GM18867 (cell line): ENCODE measurements at regions not wholly inside any gene's neighbourhood (a gene's known extent, or its start where the extent isn't known, plus 50 kb on each side); places are given as distances from the start of the nearest gene placed in this dataset.
"Not testable (repeated sequence)": the region's sequence is repeated elsewhere in the genome, so short reads cannot be mapped to it uniquely, and the experiment has no call there.

Source experiments
- ATAC-seq: cut with Tn5 transposase; IDR thresholded peaks from one replicate; pipeline ENCODE4 v1.9.1; 2021; ENCODE audit warnings: mild to moderate bottlenecking, moderate library complexity; ENCODE audit not compliant: unreplicated experiment

DNA sequence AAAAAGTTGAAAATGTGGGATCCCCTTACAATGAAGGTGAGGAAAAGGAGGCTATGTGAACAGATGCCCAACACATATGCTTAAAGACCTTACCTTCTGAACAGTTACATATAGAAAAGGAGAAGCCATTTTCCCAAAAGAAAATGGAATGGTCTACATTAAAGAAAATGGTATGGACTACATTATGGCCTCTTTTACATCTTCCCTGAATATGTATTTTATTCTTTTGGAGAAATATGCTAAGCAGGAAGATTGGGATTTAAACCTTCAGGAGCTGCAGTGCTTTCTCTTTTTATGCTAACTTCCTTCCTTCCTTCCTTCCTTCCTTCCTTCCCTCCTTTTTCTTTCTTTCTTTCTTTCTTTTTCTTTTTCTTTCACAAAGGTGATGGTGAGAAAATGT, 155.4 kb downstream of the SEC23IP start:
- ATAC-seq: no peak

DNA sequence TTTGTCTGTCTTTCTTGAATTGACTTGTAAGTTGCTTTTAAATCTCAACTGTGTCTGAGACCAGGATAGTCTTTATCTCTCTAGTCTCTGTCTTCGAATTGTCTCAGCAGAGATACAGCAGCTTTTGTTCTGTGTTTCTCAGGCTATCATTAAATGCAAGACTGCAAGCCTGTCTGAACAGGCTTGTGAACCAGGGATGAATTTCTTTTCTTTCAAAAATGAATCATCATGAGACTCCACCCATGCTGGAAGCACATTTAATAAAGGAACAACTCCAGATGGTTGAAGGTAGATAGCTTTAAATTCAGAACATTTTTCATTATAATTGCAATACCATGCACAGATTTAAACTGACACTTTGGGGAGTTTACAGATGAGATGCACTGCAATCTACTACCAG, 155.9 kb downstream of the SEC23IP start:
- ATAC-seq: no peak

DNA sequence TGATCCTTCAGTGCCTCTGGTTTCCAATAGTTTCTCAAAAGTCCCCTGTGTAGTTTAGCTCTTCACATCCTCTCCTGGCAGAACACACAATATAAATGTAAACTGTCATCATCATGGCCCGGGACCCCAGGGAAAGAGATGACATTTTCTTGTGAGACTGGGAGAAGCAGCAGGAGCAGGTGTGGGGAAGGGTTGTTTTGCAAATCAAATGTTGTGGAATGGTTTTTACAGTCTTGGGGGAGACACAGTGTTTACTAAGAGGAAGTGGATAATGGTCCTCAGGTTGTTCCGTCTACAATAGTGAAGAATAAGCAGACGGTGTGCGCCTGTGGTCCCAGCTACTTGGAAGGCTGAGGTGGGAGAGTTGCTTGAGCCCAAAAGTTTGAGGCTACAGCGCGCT, 159.1 kb downstream of the SEC23IP start:
- ATAC-seq: no peak

DNA sequence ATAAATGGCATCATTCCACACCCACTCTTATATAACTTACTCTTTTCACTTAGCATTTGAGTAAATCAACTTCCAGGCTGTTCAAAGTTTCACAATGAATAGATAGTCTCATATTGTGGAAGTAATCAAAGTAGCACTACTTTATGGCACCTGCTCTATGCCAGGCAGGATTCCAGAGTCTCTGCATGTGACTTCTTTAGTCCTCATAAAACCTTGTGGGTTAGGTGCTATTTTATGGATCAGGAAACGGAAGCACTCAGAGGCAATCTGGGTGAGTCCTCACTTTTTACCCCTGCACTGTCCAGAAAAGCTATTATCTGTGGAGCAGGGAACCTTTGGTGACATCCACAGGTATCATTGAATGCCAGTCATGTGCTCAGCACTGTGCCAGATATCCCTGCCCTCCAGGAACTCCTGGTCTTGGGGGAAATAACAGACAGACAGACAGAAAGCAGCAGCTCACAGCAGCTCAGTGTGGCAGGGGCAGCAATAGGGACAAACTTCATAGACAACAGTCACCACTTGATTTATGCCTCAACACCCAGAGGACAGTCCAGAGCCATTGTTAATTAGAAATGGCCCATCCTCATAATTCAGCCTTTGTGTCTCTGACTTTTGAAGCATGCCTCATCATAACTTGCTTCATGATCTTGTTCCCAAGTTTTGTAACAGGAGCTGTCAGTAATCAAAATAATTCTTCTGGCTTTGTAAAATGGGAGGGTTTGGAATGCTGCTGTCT, 160.6 kb downstream of the SEC23IP start:
- no peak for ATAC-seq

DNA sequence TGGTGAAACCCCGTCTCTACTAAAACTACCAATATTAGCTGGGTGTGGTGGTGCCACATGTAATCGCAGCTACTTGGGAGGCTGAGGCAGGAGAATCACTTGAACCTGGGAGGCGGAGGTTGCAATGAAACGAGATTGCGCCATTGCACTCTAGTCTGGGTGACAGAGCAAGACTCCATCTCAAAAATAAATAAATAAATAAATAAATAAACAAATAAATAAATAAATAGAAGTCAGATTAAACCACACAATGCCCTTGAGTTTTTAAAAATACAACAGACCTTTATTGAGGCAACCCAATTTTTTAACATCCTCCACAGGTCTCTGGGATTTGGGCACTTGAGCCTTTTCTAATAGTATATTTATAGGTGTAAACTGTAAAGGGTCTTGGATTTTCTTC, 167.3 kb downstream of the SEC23IP start:
- ATAC-seq: not testable (repeated sequence)

DNA sequence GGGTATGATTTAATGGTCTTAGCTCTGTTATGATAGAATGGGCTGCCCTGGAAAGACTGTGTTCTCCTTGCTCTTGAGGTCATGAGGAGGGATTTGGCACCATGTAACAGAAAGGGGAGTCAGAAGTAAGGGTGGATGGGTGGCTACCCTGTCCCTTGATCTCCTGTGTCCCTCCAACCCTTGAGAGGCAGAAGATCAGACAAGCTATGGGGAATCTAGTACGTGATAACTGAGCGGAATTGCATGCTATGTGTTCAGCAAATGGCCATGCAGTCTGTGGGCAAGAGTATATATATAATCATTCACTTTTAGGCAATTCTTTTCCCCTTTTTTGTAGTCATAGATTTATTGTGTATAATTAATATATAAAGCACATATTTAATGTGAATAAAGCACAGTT, 174.9 kb downstream of the SEC23IP start:
- ATAC-seq: no peak

DNA sequence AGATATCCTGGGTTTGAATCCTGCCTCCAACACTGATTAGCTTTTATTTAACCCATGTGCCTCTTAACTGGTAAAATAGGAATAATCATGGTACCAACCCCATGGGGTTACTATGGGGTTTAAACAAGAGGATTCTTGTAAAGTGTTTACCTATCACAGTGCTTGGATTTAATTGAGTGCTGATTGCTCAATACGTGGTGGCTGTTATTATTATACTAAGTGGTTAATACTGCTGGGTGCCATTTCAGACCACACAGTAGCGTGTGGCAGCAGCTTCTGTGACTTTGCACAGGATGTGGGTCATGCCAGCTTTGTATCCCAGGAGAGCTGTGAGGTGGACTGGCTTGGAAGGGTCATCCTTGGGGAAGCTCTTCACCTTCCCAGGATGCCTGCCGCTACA, 177.2 kb downstream of the SEC23IP start:
- no peak for ATAC-seq

DNA sequence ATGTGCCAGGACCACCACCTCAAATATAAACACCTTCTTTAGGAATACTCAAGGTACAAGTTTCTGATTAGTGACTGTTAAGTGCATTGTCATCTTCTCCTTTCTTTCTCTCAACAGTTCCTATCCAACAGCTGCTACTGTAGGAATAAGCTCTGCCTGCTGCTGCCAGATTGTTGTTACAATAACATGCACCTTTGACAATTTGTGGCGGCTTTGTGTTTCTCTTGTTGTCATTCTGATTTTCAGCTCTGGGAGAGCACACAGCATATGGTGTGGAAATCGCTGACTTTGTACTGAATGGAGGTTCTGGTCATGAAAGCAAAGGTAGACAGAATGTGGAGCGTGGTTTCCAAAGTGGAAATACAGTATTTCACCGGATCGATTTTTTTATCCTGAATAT, 182.8 kb downstream of the SEC23IP start:
- ATAC-seq: no peak

DNA sequence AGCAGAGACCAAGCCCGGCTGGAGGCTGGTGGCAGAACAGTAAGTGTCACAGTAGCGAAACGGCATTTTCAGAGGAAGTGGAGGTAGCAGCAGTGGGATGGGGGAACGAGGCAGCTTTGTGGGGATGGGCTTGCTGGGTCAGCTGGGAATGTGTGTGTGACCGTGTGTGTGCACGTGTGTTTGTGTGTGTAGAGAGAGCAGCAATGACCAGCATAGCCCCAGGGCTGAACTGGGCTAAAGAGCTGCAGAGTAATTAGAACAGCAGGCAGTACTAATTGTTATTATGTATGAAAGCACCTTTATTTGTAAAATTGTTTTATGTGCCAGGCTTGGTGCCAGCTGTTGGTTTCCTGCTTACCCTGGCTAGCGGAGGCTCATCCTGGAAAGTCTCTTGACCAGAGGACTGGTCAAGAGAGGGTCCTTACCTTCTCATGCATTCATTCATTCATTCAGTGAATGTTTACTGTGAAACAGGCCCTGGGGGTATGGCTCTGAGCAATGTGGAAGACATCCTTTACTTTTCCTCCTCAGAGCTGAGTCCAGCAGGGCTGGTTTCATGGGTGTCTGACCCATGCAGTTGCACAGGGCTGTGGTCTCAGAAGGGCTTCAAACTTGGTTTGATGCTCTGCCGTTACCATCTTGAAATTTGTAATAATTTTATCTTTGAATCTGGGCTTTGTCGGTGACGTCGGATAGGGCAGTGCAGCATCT, 184.6 kb downstream of the SEC23IP start:
- no peak for ATAC-seq

DNA sequence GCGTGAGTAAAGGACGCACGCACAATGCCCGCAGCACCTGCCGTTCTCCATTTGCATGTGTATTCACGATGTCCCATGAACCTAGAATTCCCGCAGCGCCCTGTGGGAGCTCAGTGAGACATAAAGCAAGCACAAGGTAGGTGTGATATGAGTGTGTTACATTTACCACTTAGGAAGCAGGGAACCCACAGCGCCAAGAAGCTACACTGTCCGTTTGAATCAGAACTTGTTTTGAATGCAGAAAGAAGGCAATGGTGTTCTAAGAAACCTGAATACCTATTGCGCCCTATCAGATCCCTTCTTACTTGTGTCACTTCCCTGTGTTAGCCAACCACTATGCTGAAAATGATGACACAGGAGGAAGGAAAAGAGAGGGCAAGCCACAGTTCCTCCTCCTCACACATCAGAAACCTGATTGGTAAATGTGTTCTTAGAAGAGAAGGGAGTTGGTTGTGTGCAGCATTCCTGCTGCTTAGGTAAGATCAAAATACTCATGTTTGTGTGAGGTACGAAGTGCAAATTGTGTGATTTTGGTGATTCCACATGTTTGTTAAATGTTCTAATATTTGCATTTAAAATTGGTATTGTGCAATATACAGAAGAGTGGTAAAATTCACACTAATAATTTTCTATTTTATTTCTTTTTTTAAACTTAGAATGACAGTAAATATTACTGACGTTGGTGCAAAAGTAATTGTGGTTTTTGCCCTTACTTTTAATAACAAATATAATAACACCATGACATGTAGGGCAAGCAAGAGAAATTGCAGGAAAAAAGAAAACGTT, 185.4 kb downstream of the SEC23IP start:
- ATAC-seq: no peak

DNA sequence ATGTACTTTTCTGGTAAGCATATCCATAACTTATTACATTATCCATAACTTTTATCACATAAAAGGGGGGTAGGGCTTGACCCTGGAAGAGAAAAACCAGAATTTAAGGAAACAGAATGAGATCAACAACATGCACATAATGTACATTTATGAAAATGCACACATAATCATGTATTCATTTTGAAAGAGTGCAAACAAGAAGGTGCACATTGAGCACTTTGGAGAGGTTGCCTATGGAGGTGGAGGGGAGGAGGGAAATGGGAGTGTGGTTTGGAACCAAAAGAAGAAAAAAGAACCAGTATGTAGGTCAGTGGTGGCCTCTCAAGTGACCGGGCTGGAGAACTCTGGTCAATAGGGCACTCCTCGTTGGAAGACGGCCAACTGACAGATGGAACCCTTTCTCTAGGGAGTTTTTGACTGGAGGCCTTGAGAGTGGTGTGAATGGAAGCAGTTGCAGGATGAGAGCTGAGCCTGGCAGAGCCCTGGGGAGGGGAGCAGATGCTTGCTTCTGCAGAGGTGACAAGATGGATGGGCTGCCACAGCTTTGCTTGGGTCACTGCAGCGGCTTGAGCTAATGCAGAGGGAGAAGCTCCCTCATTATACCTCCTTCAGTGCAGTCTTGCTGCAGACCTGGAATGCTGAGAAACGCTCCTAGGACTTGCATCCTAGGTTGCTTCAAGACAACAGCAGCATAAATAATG, 192.7 kb downstream of the SEC23IP start:
- no peak for ATAC-seq

DNA sequence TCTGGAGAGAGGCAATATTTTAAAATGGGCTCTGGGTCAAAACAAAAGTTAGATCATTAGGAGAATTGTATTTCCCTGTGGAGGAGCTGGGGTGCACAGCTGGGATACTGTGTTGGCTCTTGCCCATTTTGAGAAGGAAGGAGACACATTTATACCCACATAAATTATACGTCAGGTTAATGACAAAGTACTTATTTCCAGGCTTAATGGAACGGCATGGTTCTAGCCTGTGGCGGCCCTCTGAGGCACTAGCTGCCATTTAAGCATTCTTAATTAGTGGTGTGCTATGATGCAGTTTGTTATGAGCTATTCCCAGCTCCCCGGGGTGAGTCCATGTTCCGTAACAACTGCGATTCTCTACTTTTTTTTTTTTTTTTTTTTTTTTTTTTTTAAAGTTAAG, 193.5 kb downstream of the SEC23IP start:
- ATAC-seq: no peak

DNA sequence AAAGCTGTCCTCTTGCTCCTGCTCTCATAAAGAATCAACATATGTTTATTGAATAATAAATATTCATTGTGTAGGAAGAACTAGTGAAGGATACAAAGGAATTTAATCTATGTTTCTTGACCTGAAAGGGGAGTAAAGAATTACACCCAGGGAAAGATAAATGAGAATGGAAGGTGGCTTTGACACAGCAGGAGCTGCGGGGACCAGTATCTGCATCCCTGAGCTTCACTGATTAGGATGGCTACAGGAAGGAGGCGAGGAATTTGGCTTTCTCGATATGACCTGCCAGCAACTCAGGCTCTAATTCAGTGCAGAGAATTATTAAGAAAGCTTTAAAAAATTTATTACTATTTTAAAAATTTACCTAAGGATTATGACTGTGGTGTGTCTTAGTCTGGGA, 194.6 kb downstream of the SEC23IP start:
- no peak for ATAC-seq

DNA sequence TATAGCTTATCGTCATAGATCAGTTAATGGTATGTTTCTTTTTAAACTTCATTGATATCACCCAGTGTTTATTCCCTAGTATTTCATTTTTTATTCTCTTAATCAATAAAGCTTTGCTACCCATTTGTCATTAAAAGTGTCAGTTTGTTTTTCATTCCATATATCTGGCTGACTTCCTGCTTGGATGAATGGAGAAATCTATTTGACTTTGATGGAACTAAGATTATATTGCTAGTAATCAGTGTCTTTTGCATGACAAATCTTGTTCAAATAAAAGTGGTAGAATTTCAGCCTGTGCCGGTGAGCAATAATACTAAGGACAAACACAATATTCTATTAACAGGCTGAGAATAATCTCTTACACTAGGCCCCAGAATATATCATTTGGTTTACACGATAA, 203.3 kb downstream of the SEC23IP start:
- ATAC-seq: no peak

DNA sequence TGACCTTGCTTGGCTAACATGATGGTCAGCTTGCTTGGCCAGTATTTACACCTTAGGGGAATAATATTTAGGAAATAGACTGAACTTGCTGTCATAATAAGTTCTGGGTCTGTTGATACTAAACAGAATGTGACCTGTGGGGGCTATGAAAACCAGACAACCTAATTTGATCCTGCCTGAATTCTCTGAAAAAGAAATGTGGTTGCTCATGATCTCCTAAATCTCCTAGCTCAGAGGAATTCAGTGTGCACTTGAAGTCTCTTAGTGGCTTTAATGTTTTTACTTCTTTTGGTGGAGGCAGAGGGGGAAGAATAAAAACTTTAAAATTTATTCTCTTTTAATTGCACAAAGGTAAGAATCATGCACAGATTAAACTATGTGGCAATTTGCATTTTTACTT, 205.2 kb downstream of the SEC23IP start:
- ATAC-seq: no peak

DNA sequence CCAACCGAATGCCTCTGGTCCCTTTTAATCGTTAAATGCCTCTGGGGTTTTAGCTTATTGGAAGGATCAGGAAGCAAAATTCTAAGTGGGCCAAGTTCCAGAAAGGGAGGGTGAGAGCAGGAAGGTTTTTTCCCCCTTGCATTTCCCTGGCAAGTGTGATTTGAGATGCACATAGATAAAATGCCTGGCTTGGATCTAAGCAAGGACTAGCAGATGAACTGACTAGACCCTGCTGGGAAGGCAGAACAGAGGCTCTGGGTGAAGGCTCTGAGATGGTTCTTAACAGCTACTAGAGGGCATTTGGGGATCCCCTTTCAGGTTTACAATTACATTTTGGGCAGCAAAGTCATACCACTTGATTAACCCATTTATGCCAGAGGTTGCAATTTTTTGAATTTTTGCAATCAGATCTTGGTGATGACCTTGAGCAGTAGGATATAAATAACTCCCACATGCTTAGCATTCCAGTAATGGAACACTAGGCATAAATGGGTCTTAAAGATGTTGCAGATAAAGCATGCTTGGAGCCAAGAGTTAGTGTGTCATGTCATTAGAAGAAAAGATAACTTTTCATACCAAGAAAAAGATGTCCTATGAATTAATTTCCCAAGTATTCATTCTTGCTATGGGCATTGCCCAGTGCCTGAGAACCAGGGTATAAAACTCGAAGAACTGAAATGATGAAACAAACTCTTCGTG, 205.9 kb downstream of the SEC23IP start:
- ATAC-seq: no peak

DNA sequence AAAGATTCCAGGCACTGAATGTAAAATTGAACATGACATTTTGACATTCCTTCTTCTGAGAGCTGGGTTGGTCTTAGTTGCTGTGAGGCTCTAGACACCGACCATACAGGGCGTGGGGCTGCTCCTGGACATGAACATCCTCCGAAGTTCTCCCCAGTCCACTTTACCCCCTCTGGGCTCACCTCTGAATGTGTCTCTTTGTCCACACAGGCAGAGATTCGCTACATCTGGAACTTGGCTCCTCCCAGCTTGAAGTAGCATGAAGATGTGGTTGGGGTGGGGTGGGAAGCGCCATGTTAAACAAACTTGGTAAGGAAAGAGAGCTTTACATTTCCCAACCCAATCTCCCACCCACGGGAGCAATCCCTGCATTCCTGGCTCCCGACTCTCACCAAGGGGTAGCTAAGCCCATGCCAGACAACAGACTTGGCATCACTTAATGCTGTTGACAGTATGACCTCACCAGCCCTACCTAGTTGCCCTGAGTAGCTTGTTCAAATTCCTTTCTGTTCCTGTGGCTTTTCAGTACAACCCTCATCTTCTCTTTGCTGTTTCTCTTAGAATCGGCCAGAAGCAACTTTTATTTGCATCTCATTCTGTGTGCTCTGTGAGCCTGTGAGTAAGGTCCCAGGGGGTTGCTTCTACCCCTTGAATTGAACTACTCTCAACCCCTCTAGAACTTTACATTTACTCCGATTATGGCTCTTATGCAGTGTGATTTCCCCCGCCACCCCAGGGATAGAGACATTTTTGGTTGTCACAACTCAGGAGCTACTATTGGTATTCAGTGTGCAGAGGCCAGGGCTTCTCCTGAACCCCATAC, 211.4 kb downstream of the SEC23IP start:
- no peak for ATAC-seq

DNA sequence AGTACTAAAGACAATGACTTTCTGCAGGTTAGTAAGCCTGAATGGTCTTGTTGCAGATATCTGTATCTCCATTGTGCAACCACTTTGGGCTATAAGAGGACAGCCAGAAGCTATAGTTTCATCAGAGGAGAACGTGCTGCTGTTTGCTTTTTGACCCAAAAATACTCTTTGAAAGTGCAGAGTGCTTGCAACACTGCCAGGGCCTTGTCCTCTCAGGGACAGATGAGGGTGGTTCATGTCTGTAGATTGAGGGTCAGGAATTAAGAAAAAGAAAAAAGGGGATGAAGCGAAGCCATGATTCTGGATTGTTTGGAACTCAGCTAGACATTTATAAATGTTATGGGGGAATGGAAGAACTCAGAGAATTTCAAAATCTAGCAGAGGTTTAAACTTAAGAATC, 212.5 kb downstream of the SEC23IP start:
- no peak for ATAC-seq

DNA sequence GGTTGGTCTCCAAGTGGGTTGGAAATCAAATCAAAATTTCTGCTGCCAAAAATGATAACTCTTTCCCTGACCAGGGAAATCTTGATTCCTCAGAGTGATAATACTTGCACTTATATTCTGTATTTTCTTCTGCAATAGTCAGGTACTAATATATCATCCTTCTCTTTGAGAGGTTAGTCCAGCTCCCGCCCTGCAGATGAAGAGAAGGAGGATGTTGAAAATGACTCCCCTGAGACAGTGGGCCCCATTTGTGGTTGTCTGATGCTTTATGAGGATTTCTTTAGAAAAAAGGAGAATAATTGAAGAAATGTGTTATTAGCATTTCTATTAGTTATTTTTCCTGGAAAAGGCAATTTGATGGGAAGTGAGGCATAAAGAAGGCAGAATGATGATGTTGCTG, 213.0 kb downstream of the SEC23IP start:
- no peak for ATAC-seq

DNA sequence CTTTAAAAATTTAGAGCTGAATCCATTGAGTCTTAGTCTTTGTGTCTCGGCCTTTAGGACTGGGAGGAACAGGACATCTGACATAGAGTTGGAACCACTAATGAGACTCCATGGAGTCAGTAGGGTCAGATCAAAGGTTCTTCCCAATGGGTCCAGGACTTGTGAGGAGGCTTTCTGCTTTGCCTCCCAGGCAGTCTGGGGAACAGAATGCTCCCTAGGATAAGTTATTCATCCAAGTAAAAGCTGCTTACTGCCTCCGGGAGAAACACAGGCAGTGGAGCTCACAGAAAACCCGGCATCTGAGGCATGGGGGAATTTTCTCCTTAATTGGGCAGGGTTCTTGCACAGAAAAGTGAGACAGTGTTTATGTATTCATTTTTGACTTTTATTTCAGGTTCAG, 216.4 kb downstream of the SEC23IP start:
- no peak for ATAC-seq
